Ovary (tissue), 7 donors: ENCODE measurements at regions not wholly inside any gene's neighbourhood (a gene's known extent, or its start where the extent isn't known, plus 50 kb on each side); places are given as distances from the start of the nearest gene placed in this dataset.

Source experiments
- DNase-seq, 5 donors: peaks; one replicate each; pipeline ENCODE4 v3.0.0-alpha.2; 2019 to 2020
- H3K27ac ChIP-seq, 2 donors: fragments of 200-600 bp; one replicate each; pipeline versions ENCODE4 v1.5.1 to v1.8.0; 2019 to 2022
- H3K27me3 ChIP-seq: fragments of 200-600 bp; one replicate; pipeline ENCODE4 v1.8.0; 2022
- H3K36me3 ChIP-seq: fragments of 200-600 bp; sonication (generic); one replicate; pipeline ENCODE4 v1.5.1; 2019
- H3K4me1 ChIP-seq: one replicate; pipeline ENCODE4 v1.8.1; 2013; ENCODE audit warnings: mild to moderate bottlenecking, moderate library complexity; ENCODE audit not compliant: insufficient read depth
- H3K4me3 ChIP-seq: fragments of 200-600 bp; sonication (generic); one replicate; pipeline ENCODE4 v1.5.1; 2017
- H3K9me3 ChIP-seq, 2 donors: fragments of 200-600 bp in 1 of 2; sonication (generic) in 1 of 2; one replicate each; pipeline versions ENCODE4 v1.5.1 to v1.8.1; 2013 to 2019; ENCODE audit warnings: mild to moderate bottlenecking in 1 of 2, moderate library complexity in 1 of 2
- CTCF ChIP-seq, 3 donors: fragments of 450-650 bp in 2 of 3; fragments of 200-600 bp in 1 of 3; IDR thresholded peaks; one replicate each; pipeline versions ENCODE4 v1.5.1 to v1.8.0; 2016 to 2022; ENCODE audit warnings: antibody characterized with exemption in 3 of 3, mild to moderate bottlenecking in 1 of 3
- EP300 ChIP-seq: sonication (generic); formaldehyde crosslinking; IDR thresholded peaks from one replicate; pipeline ENCODE4 v1.6.1; 2017; ENCODE audit warnings: antibody characterized with exemption
- POLR2A ChIP-seq: fragments of 450-650 bp; IDR thresholded peaks from one replicate; pipeline ENCODE4 v1.6.1; 2017; ENCODE audit warnings: antibody characterized with exemption, mild to moderate bottlenecking, moderate library complexity
- WGBS, 3 donors: extraction: QIAGEN DNeasy Blood & Tissue Kit in 1 of 3; methylation state at CpG; one replicate each; pipeline versions ENCODE4 v1.1.5 to v1.1.7; 2013 to 2017; 5-methylcytosine and 5-hydroxymethylcytosine counted together
- intact Hi-C, 4 donors: fragments of 100-400 bp; cut with DNase I; formaldehyde crosslinking; loops; one replicate each; pipeline versions ENCODE4 v1.11.0 to v1.15.1; 2022 to 2023
- donor health status: DM: no; HTN: no; CAD: no; lungs with moderate emphysema.
- donor health status: DM: no; HTN: no; CAD: no.
- donor health status: Bipolar disorder and iron deficiency.
- donor health status: DM: no; HTN: no; CAD: no.
- donor health status: DM: yes; HTN: yes; CAD: no.

GRCh38 chr15:59739557-59740186, 50.6 kb upstream of the BNIP2 start:
- Histone ChIP-seq H3K4me1 (no peaks in the 10 kb centered on the region), H3K36me3 (no peaks in the 10 kb centered on the region), H3K27me3 (no peaks in the 10 kb centered on the region), H3K9me3 (no peaks in the 10 kb centered on the region), H3K27ac (no peak overlapping the region), H3K4me3 (no peak overlapping the region)
- TF ChIP-seq CTCF (IDR thresholded peaks at IDR 0.05) (no peak), POLR2A (no peak), EP300 (no peak)
- no peak for DNase-seq
- WGBS, 3 donors: 80 to 84% (median 81%) methylated on average over 15 of the region's 15 CpGs
- intact Hi-C loops: no loop called here
